CD4-positive, alpha-beta T cell treated with Interleukin-15 for 4 hours (primary cell): ENCODE measurements at regions not wholly inside any gene's neighbourhood (a gene's known extent, or its start where the extent isn't known, plus 50 kb on each side); places are given as distances from the start of the nearest gene placed in this dataset.

ENCODE experiments used
- DNase-seq: peaks from one replicate; pipeline ENCODE4 v3.0.0-alpha.2; 2020; ENCODE audit warnings: low spot score

DNA sequence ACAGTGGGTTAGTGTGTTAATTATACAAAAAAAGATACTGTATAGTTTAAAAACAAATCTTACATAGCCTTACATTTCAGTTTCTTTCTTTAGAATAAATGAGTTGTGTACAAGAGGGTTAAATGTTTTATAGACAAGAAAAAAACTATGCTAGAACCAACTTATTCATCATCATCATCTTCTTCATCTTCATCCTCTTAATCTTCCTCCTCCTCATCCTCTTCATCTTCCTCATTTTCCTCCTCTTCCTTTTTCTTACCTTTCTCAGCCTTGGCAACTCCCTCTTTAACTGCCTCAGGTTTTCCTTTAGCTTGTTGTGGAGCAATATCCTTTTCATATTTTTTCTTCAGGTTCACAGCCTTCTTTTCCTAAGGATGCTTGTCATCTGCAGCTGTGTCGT lies 53.7 kb downstream of the RPS12 start:
- no peak for DNase-seq

DNA sequence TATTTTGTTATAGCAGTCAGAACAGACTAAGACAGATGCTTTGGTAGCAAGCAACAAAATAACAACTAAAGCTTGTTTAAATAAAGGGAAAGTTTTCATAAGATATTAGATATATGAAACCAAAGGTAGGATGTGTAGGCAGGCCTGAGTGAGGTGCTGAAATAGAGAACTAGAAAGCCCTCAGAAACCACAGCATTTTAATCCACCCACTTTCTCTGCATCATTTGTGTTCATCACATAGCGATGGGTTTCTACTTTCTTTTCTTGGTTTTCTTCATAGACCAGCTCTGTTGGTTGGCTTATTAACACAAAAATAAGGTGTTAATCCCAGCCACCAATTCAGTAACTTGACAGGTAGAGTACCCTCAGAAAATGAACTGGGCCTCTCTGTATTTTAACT lies 58.6 kb downstream of the RPS12 start:
- no peak for DNase-seq

DNA sequence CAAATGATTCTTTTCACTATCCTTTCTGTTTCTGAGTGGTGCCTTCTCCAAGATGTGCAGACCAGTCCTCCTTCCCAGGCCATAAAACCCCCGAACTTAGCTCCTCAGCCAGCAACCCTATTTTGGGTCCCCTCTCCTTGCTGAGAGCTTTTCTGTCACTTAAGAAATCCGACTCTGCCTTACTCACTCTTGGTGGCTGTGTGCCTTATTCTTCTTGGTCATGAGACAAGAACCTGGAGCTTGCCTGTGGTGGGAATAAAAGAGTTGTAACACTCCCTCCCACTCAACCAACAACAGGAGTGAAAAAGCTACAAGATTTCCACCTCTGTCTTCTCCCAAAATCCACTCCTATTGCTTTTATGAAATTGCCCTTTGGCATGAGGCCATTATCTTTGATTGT lies 62.6 kb downstream of the RPS12 start:
- no peak for DNase-seq

DNA sequence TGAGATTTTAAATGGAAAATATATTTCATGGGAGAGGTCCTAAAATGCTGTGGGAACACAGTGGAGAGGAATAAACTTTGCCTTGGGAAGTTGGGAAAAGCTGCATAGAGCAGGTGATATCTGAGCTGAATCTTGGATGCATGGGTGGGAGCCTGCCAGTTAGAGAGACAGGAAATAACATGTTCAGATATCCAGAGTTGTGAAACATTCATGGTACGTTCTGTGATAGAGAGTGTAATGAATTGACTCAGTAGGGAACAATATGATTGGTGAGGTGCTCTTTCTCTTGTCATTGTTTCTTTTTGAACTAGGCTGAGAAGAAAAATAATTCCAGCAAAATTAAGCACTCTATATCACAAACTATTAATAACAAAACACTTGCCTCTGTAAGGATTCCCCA lies 72.8 kb downstream of the RPS12 start:
- DNase-seq, result no peak

DNA sequence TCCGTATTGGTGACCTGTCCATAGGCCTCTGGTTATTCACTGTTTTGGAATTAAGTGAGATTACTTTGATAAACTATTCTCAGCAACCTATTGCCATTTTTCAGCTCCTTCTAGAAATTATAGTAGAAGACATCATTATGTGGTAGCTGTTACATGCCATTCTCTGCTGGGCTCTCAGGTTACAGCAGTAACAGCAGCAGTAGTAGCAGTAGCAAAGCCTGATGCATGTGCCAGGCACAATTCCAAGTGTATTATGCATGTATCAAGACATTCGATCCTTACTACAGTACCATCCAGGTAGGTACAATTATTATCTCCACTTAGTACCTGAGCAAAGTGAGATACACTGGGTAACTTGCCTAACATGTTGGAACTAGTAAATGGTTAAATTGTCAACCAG lies 74.3 kb downstream of the RPS12 start:
- DNase-seq, result no peak

DNA sequence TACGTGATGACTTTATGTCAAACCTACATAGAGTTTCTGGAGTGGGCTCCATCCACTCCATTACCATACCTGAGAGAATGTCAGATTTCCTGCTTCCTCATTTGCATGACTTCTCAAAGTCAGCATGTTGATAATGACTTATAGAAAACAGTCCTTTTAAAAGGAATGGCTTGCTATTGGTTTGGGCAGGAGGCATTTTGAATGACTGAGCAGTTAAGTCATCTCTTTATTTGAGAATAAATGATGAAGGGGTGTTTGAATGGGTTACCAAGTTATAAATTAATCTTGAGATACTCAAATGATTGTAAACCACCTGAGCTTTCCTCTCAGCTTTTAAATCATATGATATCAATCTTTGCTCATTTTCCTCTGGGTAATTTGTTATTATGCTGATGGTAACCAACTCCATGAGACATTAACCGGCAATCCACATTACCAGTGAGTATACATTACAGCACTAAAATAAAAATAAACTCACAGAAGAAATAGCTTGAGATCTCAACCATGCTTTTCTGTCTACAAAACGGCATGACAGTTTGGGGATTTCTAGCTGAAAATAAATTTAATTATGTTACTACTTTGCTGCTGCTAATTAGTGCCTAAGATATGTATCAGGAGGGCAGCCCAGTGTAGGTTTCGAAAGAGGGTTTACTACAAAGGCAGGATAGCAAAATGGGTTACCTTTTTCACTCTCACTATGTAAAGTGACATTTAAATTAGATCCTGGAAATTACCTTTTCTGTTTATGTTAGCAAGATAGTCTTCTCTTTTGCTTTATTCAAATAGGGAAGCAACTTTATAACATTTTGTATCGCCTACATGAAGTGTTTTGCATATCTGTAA lies 78.8 kb downstream of the RPS12 start:
- no peak for DNase-seq

DNA sequence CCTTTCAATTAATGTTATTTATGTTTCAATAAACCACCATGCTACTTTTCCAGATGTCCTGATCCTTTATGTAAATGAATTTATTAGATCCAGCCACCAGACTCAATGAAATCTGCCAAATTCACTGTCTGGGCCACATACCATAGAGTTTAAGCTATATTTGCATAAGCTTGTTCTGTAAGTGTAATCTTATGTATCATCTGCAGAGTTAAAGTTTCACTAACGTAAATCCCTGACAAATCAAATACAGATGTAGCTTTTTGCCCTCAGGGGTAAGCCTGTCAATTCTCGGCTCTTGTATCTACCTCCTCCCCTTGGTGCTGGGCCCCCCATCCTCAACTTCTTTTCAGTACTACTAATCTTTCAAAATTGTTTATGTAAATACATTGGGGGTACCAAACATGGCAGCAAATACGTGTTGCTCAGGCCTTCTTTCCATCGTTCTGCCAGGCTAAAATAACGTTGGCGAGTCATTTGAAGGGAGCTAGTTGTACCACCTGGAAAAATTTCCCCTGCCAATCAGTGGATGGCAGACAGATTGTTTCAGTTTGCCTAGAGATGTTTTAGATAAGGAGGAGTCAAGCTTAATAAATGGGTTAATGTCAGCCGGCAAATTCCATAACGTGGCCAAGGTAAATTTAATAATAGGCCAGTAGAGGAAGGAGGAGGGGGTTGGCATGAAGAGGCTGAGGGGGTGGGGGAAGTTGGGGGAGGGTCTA lies 79.6 kb downstream of the RPS12 start:
- no peak for DNase-seq

DNA sequence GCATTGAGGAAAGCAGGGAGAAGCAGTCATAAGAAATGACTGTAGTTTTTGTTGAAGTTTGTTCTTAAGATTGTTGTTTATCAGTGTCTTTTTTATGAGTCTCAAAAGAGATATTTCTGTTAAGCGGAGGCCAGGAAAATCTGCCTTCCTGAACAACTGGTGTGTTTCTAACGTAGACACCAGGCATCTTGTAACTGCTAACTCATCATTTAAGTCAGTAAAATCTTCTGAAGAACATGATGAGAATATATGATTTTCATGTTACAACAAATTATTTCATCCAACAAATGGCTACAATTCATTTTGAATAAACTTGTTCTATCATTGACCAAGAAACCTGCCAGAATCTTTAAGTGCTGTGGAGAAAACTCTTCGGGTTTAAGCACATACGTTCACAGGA lies 84.0 kb downstream of the RPS12 start:
- DNase-seq, result no peak

DNA sequence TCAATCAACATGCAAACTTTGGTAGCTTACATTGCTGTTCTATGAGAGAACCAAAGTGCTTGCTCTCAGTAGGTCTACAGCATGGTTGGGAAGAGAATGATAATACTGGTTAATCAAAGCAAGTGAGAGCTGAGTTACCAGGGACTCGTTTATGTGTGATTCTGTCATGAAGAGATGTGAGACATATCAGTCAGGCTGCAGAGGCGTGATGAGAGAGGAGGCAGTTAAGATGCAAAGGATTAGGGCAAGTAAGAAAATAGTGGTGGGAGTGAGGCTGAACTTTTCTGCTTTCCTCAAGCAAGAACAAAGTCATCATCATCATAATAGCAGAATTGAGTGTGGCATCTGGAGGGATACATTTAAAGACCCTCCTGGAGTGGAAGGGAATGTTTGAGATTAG lies 86.5 kb downstream of the RPS12 start:
- no peak for DNase-seq

DNA sequence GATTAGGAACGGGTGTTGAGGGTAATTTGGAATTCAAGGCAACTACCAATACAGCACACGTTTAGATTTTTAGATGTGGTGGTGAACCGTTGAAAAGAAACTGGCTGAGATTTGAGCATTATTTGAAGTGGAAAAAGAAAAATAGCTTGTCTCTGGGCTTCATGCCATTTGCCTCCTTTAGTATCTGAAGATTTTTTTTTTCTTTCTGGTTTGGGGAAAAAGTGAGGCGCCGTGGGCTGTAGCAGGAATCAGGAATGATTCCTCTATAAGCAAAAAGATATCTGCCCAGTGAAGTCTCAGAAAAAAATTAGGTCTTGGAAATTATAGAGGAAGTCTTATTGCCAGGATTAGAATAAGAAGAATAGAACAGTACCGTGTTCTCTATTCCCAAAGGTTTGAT lies 88.5 kb downstream of the RPS12 start:
- no peak for DNase-seq

DNA sequence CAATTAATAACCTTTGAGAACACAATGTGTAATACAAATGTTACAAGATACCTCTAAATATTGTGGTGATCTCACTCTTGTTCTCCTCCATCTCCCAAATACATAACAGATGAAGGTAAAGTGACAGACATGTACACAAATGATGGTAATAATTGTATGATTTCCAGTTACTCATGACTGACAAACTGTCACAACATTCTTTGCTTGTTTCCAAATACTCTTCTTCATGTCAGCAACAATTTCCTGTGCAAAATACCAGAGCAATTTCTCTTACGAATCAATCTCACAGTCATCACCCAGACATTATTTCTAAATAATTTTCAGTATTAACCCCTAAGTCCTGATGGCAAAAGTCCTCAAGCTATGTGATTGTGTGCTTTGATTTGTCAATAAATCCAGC lies 92.9 kb downstream of the RPS12 start:
- DNase-seq, result no peak

DNA sequence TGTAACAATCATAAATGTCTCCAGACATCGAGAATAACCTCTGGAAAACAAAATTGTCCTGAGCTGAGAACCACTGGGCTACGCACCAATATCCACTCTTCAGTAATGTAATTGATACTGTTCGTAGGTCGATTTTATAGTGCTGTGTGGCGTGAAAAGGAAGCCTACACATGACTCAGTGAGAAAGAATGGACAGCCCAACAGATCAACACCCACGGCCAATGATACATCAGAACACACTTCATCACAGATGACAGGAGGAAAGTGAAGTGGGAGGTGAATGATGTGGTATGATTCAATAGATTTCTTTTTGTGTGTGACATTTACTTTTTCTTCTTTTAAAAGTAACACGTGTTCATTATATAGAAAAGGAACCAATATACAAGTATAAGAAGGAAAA lies 93.5 kb downstream of the RPS12 start:
- no peak for DNase-seq

DNA sequence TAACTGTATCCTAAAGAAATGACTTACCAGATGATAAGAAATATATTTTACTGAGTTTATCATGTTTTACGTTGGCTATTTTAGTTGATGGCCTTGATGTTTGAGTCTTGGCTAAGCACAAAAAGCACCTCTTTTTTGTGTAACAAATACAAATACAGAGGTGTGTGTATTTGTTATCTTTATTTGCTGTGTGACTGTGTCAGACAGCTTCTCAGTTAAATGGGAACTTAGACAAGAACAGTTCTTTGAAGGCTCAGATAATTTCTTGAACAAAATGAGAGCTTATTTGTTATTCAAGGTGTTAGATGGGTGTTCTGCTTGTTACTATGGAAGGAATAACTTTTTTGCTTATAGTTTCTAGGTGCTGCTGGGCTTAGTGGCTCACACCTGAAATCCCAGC lies 95.4 kb downstream of the RPS12 start:
- DNase-seq, result no peak

DNA sequence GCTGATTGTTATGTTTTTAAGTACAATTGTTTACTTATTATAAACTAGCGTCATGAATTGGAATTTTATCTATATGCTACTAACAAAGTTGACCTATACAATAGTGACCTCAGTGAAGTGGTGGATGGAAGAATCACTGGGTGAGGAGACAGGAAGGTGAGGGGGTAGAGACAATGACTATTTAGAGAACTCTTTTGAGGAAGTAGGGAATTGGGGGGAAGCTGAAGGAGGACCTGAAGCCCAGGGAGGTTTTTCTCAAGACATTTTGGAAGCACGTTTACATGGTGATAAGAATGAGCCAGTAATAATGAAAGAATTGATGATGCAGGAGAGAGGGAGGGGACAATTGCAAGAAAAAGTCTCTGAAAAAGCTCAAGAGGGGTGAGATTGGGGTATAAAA lies 96.4 kb downstream of the RPS12 start:
- no peak for DNase-seq

DNA sequence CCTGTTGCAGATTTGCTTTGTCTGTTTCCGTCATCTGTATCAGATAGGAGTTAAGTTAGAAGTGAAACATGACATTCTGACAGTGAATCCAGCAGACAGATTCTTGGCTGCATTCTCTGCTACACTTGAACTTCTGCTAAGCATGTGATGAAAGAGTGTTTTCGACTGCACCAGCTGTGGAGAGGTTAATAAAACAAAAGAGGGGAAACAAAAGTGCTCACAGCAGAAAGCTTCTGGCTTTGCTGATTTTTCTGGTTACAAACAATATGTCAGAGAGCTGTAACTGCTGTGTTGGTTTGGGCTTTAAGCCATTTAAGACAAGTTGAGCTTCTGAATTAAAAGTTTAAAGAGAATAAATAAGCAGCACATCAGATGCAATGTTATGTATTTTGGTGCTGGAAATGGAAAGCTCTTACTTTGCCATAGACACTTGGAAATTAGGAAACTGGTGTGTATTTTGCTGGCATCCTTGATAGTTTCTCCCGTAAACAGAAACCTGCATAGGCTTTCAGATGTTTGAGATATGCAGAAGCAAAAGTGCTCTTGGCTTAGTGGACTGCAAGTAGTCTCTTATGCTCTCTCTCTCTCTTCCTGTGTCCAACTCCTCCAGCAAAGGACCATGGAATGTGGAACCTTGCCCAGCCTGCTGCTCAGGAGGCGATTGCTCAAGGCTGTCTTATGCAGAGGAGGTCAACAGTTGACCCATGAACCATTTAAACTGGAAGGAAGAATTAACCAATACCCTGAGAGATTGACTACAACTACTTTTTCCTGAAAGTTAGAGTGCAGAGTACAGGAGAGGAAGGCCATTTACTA lies 104.9 kb downstream of the RPS12 start:
- DNase-seq, result no peak

DNA sequence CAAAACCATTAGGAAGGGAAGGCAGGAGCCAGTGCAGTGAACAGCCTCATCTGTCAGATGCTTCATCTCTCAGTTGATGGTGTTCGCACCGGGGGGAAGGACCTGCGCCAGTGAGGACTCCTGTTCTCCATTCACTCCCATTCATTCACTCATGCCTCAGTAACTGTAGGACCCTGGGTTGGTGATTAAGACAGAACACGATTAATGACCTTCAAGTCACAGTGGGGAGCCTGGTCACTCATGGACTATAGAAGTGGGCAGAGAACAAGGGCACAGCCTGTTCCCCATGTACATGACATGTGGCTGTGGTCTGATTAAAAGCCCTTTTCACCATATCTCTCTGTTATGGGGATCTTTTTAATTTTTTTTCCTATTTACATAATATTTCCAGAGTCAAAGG lies 113.3 kb downstream of the RPS12 start:
- DNase-seq, result no peak

DNA sequence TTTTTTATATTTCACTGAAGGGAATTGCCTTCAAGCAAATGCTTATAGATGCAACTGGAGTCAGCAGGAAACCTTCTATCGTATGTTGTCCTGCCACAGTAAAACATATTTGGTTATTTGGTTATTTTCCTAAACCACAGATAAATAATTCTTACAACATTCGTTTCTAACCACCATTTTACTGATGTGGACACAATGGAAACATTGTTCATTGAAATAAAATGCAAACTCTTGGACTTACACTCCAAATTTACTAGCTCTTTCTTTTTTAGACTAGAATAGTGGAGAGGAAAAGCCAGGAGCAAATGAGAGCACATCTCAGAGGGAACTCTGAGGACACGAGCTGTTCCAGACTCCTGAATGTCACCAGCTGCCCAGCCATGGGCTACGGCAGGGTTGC lies 114.8 kb downstream of the RPS12 start:
- DNase-seq, result no peak

DNA sequence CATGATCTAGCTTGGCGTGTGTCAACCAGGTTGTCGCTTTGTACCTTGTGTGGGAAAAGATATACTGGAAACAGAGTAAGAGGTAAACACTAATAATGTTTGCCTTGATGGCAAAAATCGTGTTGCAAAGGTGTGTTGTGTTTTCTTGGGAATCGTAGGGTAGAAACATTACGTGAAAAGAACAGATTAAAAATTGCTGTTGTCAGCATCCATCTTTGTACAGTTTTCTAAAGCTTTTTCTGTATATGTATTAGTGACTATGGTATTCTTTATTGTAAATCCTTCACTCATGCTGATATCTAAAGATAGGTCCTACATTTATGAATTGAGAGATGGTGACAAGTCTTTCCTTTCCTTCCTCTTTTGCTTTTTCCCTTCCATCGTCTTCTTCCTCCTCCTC lies 116.9 kb downstream of the RPS12 start:
- DNase-seq, result no peak

DNA sequence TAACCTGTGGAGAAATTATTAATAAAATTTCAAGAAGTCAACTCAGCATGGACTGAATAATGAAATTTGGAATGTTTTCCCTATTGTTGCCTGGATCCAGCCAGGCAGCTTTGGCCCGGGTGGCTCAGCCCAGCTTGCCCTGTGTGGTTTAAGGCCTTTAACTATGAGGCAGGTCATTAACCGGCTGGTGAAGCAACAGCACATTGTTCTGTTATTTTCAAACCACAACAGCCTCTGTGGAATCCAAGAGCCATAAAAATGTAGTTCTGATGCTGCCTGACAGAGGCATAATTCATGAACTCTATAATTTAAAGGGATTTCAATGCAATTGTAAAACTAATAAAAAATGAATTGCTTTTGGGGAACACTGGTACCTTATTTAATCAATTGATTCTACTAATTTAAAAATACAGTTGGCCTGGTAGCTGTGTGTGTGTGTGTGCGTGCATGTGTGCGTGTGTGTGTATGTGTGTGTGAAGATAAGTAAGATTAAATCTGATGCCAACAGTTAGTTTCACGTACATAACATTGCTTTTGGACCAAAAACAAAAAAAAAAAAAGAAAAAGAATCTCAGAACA lies 117.7 kb downstream of the RPS12 start:
- DNase-seq, result no peak

DNA sequence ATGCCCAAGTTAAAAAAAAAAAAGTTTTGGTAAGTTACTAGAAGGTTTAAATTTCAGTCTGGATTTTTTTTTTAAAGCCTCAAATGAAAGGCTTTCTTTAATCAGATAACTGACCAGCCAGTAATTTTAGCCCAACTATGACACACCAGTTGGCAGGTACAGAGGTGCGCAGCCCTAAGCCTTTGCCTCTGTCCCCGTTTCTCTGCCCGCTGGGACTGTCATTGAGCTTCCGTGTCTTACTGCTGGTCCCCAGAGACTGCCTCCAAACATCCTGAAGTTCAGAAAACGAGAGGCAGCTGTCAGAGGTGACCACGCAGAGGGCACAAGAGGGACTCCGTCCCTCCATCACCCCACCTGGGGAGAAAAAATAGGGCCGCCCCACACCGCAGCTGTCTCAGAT lies 118.2 kb downstream of the RPS12 start:
- DNase-seq, result no peak

DNA sequence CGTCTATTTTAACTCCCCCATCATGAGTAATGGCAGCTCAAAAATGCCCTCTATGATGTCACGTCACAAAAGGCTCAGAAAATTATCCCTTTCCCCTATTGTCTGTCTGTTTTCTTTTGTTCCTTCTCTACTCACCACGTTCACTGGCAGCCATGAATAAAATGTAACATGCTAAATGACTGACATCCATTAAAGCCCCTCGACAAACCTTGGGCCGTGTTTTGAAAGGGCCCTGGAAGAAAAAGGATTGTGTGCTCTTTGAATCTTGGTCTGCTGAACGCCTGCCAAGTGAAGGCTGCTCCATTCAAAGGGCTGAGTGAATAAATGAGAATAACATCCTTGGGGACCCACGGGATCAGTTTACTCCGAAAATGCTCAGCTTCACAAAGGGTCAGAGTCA lies 118.7 kb downstream of the RPS12 start:
- DNase-seq, result no peak

DNA sequence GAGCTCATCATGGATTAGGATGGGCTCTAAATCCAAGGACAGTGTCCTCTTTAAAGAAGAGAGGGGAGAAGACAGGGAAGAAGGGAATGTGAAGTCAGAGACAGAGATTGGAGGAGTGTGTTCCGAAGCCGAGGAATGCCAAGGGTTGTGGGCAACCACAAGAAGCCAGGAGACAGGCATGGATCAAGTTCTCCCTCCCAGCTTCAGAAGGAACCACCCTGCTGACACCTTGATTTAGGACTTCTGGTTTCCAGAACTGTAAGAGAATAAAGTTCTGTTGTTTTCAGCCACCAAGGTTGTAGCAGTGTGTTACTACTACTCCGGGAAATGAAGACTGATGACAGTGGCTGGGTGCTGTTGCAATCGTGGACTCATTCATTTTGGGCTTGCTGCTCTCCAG lies 120.1 kb downstream of the RPS12 start:
- DNase-seq, result no peak

DNA sequence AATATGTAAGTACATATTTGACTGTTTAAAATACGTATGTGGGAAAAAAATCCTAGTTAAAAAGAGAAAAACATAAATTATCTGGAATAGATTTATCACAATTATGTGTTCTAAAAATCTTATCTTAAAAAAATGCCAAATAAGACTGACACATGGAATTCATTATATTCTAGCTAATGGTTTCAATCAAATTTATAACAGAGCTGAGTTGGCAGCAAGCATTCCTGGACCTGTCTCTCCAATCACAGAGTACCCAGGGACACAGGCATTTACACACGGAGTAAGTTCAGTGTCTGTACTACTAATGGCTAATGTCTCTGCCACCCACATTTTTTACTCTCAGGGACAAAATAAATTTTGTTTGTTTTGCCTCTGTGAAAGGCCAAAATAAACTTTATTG lies 122.3 kb downstream of the RPS12 start:
- no peak for DNase-seq
